GM12872 (cell line): ENCODE measurements at regions not wholly inside any gene's neighbourhood (a gene's known extent, or its start where the extent isn't known, plus 50 kb on each side); places are given as distances from the start of the nearest gene placed in this dataset.

Experiments used
- TF ChIP-seq, protein P1 (sequence below): IDR thresholded peaks from 3 replicates; pipeline ENCODE4 v1.5.1; 2011; ENCODE audit warnings: low read depth, mild to moderate bottlenecking, low read length, moderate library complexity; ENCODE audit not compliant: insufficient read depth

DNA sequence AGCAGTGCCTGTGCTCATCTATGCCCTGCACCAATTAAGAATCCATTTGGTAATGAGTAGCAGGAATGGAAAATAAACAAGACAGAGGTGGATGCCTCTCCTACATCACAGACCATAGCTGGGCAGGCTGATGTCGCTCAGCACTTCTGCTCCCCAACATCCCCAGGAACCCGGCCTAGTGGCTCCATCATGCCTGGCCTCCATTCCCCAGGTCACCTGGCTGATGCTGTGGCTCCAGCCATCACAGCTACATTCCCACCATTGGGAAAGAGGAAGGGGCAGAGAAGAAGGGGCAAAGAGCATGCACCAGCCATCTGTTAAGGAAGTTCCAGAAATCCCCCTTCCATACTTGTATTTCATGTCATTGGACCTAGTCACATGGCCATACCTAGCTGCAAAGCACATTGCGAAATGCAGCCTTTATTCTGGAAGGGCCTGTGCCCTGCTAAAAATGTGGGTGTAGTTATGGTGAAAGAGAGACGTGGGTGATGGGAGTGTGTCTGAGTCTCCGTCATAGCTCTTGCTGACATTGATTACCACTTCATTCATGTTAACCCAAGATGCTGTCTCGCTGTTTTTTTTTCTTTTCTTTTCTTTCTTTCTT, 86.1 kb upstream of the ADAMTS2 start:
- TF ChIP-seq, protein P1, sequence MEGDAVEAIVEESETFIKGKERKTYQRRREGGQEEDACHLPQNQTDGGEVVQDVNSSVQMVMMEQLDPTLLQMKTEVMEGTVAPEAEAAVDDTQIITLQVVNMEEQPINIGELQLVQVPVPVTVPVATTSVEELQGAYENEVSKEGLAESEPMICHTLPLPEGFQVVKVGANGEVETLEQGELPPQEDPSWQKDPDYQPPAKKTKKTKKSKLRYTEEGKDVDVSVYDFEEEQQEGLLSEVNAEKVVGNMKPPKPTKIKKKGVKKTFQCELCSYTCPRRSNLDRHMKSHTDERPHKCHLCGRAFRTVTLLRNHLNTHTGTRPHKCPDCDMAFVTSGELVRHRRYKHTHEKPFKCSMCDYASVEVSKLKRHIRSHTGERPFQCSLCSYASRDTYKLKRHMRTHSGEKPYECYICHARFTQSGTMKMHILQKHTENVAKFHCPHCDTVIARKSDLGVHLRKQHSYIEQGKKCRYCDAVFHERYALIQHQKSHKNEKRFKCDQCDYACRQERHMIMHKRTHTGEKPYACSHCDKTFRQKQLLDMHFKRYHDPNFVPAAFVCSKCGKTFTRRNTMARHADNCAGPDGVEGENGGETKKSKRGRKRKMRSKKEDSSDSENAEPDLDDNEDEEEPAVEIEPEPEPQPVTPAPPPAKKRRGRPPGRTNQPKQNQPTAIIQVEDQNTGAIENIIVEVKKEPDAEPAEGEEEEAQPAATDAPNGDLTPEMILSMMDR: no peak

GRCh38 chr5:179430193-179431175, 85.2 kb upstream of the ADAMTS2 start:
- TF ChIP-seq, protein P1: no peak

DNA sequence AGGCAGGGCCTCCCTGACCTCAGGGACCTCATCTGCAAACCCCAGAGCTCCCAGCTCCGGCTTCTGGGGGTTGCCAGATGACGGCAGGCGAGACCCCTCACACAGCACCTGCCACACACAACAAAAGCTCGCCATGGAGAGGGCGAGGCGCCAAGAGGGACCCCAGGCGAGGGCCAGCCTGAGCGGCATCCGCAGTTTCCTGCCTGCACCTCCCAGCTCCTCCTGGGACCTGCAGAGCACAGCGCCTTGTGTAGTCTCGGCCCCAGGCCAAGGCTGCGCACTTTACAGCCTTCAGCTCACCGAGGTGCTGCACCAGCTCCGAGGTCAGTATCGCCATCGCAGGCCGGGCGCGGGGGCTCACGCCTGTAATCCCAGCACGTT, 82.4 kb upstream of the ADAMTS2 start:
- TF ChIP-seq, protein P1: no peak

GRCh38 chr5:179427032-179427675, 81.9 kb upstream of the ADAMTS2 start:
- TF ChIP-seq, protein P1: no peak

GRCh38 chr5:179422908-179423481, 77.7 kb upstream of the ADAMTS2 start:
- TF ChIP-seq, protein P1: no peak

- TF ChIP-seq, protein P1: no peak
Measured at GRCh38 chr5:179422213-179422855, 77.1 kb upstream of the ADAMTS2 start.
